ENCODE measurements at regions not wholly inside any gene's neighbourhood (a gene's known extent, or its start where the extent isn't known, plus 50 kb on each side); places are given as distances from the start of the nearest gene placed in this dataset.
"Not testable (repeated sequence)": the region's sequence is repeated elsewhere in the genome, so short reads cannot be mapped to it uniquely, and the experiment has no call there.

GRCh38 chr4:57985161-57985560, 875.0 kb upstream of the IGFBP7 start:
- no peak overlapping the region for H3K4me3 ChIP-seq (ENCODE audit: low read depth, low read length)
- H3K27ac ChIP-seq = no peak overlapping the region
- no peak for DNase-seq
- no peaks in the 10 kb centered on the region for H3K27me3 ChIP-seq (replicated peaks)
- TF ChIP-seq, protein P1, sequence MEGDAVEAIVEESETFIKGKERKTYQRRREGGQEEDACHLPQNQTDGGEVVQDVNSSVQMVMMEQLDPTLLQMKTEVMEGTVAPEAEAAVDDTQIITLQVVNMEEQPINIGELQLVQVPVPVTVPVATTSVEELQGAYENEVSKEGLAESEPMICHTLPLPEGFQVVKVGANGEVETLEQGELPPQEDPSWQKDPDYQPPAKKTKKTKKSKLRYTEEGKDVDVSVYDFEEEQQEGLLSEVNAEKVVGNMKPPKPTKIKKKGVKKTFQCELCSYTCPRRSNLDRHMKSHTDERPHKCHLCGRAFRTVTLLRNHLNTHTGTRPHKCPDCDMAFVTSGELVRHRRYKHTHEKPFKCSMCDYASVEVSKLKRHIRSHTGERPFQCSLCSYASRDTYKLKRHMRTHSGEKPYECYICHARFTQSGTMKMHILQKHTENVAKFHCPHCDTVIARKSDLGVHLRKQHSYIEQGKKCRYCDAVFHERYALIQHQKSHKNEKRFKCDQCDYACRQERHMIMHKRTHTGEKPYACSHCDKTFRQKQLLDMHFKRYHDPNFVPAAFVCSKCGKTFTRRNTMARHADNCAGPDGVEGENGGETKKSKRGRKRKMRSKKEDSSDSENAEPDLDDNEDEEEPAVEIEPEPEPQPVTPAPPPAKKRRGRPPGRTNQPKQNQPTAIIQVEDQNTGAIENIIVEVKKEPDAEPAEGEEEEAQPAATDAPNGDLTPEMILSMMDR (IDR thresholded peaks at IDR 0.05; ENCODE audit: low read depth, low read length, missing control alignments) = no peak
- in situ Hi-C loops (cut with HindIII; ENCODE audit: low pct_ligation_motif_present, low sequenced_read_pairs) = no loop called here
- no peaks in the 10 kb centered on the region for H3K36me3 ChIP-seq (replicated peaks)

DNA sequence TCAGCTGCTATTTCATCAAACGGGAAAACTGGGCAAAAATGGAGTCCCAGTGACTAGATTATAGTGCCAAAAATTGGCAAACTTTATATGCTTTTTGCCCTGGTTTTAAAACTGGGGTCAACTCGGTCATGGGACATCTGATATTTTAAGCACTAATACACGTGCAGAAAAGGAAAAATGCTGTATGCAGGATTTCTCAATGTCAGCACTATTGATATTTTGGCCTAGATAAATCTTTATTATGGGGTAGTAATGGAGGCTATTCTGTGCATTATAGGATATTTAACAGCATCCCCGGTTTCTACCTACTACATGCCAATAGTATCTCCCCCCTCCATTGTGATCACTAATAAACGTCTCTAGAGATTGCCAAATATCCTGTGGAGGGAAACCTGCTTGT, 870.9 kb upstream of the IGFBP7 start:
- H3K27ac ChIP-seq = no peak overlapping the region
- no peak for DNase-seq
- H3K4me3 ChIP-seq (ENCODE audit: low read depth, low read length) = no peak overlapping the region
- H3K36me3 ChIP-seq (replicated peaks) = no peaks in the 10 kb centered on the region
- no peaks in the 10 kb centered on the region for H3K27me3 ChIP-seq (replicated peaks)
- in situ Hi-C loops (cut with HindIII; ENCODE audit: low pct_ligation_motif_present, low sequenced_read_pairs) = no loop called here
- TF ChIP-seq, protein P1 (IDR thresholded peaks at IDR 0.05; ENCODE audit: low read depth, low read length, missing control alignments) = no peak

DNA sequence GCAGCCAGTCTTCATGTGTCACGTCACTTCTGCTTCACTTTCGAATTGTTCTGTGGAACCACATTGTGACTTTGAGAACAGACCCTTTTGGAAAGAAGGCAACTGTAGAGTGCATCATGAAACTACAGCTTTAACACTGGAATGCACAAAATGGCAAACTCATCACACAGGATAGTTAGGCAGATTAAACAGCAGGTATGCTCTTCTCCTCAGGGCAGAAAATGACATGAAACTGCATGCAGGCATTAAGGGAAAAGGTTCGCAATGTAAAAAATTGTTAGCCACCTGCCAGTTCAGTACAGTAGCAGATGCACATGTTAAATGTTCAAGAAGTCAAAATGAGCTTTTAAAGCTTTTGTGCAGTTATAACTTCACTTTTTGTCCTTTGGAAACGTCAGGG, 864.6 kb upstream of the IGFBP7 start:
- Histone ChIP-seq H3K36me3 (replicated peaks) (no peaks in the 10 kb centered on the region), H3K27me3 (replicated peaks) (no peaks in the 10 kb centered on the region), H3K27ac (no peak overlapping the region), H3K4me3 (ENCODE audit: low read depth, low read length) (no peak overlapping the region)
- TF ChIP-seq, protein P1 (IDR thresholded peaks at IDR 0.05; ENCODE audit: low read depth, low read length, missing control alignments) = no peak
- in situ Hi-C loops (cut with HindIII; ENCODE audit: low pct_ligation_motif_present, low sequenced_read_pairs) = no loop called here
- DNase-seq = no peak

DNA sequence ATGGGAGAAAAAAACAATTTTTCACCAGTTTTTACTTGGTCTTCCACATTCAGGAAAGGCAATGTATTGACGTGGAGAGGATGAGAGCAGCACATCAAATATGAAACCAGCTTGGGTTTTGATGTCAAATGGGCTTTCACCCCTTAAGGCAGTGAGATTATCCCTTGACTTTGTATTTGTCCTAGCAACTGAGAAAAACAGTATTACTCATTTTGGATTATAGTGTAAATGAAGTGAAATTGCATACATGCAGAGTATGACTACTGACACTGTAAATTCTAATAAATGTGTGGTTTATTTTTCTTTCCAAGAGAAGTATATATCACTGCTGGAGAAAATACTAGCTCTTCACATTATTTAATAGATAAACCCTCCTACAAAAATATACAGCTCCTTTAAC, 863.6 kb upstream of the IGFBP7 start:
- in situ Hi-C loops (cut with HindIII; ENCODE audit: low pct_ligation_motif_present, low sequenced_read_pairs) = no loop called here
- Histone ChIP-seq H3K36me3 (replicated peaks) (no peaks in the 10 kb centered on the region), H3K27ac (no peak overlapping the region), H3K4me3 (ENCODE audit: low read depth, low read length) (no peak overlapping the region), H3K27me3 (replicated peaks) (no peaks in the 10 kb centered on the region)
- DNase-seq = no peak
- TF ChIP-seq, protein P1 (IDR thresholded peaks at IDR 0.05; ENCODE audit: low read depth, low read length, missing control alignments) = no peak

- no peak for DNase-seq
- Histone ChIP-seq H3K27me3 (replicated peaks) (no peaks in the 10 kb centered on the region), H3K4me3 (ENCODE audit: low read depth, low read length) (no peak overlapping the region), H3K27ac (no peak overlapping the region), H3K36me3 (replicated peaks) (no peaks in the 10 kb centered on the region)
- in situ Hi-C loops (cut with HindIII; ENCODE audit: low pct_ligation_motif_present, low sequenced_read_pairs) = no loop called here
- TF ChIP-seq, protein P1 (IDR thresholded peaks at IDR 0.05; ENCODE audit: low read depth, low read length, missing control alignments) = no peak
Observed at GRCh38 chr4:57971261-57971660, 861.1 kb upstream of the IGFBP7 start.

DNA sequence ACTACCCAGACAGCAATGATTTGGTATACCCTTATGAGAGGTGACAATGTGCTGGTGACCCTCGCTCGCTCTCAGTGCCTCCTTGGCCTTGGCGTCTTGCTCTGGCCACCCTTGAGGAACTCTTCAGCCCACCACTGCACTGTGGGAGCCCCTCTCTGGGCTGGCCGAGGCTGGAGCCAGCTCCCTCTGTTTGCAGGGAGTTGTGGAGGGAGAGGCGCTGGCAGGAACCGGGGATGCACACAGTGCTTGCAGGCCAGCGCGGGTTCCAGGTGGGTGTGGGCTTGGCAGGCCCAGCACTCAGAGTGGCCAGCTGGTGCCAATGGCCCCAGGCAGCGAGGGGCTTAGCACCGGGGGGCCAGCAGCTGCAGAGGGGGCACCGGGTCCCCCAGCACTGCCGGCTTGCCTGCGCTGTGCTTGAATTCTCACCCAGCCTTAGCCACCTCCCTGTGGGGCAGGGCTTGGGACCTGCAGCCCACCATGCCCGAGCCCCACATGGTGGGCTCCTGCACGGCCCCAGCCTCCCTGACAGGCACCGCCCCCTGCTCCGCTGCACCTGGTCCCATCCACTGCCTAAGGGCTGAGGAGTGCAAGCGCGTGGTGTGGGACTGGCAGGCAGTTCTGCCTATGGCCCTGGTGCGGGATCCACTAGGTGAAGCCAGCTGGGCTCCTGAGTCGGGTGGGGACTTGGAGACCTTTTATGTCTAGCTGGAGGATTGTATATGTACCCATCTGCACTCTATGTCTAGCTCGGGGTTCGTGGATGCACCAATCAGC, 857.0 kb upstream of the IGFBP7 start:
- no peak for DNase-seq
- Histone ChIP-seq H3K36me3 (replicated peaks) (no peaks in the 10 kb centered on the region), H3K4me3 (ENCODE audit: low read depth, low read length) (no peak overlapping the region), H3K27me3 (replicated peaks) (no peaks in the 10 kb centered on the region), H3K27ac (no peak overlapping the region)
- TF ChIP-seq, protein P1 (IDR thresholded peaks at IDR 0.05; ENCODE audit: low read depth, low read length, missing control alignments) = no peak
- in situ Hi-C loops (cut with HindIII; ENCODE audit: low pct_ligation_motif_present, low sequenced_read_pairs) = no loop called here

DNA sequence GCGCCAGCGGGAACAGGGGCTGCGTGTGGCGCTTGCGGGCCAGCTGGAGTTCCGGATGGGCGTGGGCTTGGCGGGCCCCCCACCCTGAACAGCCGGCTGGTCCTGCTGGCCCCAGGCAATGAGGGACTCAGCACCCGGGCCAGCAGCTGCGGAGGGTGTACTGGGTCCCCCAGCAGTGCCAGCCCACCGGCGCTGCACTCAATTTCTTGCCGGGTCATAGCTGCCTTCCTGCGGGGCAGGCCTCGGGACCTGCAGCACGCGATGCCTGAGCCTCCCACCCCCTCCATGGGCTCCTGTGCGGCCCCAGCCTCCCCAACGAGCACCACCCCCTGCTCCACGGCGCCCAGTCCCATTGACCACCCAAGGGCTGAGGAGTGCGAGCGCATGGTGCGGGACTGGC, 855.2 kb upstream of the IGFBP7 start:
- H3K4me3 ChIP-seq (ENCODE audit: low read depth, low read length); DNase-seq; in situ Hi-C loops (cut with HindIII; ENCODE audit: low pct_ligation_motif_present, low sequenced_read_pairs); H3K36me3 ChIP-seq (replicated peaks); H3K27me3 ChIP-seq (replicated peaks); H3K27ac ChIP-seq: not testable (repeated sequence)

Measured in brain microvascular endothelial cell (primary cell).